ENCODE measurements at regions not wholly inside any gene's neighbourhood (a gene's known extent, or its start where the extent isn't known, plus 50 kb on each side); places are given as distances from the start of the nearest gene placed in this dataset.

DNA sequence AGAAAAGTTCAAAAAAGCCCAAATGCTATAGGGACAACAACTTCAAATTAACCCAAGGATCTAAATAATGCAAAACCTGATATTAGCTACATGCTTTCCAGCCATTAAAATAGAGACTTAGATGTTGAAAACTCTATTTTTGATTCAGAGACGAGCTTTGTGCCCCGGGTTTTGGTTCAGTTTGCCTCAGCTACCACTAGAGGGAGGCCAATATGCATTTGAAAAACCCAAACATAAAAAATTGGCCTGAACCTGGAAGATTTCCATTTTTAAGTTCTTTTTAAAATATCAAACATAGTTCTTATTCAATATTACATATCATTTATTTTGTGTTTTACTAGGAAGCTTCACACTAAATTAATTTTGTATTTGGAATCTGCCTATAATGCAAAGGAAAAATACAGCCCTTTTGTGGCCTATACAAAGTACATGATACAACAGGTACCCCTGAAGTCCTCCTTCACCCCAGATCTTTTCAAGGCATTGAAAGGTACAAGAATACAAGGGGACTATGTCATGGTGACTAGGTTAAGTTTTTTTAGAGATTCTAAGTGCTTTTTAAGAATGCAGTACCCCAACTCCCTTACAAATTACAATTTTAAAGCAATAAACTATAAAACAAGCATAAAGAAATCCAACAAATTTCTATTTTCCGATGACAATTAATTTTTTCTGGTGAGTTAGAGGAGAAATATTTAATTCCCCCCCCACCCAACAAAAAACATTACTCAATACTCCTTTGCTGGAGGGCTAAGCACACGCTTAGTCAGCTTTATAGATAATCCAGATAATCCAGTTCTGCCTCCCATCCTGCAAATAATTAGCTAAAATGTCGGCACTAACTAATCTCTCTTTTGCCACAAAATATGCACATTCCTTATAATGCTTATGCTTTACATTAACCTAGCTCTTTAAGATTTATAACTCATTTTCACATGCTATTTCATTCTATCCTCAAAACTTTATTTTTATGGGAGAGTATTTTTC, 97.7 kb upstream of the PTPN13 start:
- H3K4me3 ChIP-seq (ENCODE audit: low read depth, low read length): no peak overlapping the region
- DNase-seq (ENCODE audit: low read depth): peak; percentile 69
- TF ChIP-seq, protein P1, sequence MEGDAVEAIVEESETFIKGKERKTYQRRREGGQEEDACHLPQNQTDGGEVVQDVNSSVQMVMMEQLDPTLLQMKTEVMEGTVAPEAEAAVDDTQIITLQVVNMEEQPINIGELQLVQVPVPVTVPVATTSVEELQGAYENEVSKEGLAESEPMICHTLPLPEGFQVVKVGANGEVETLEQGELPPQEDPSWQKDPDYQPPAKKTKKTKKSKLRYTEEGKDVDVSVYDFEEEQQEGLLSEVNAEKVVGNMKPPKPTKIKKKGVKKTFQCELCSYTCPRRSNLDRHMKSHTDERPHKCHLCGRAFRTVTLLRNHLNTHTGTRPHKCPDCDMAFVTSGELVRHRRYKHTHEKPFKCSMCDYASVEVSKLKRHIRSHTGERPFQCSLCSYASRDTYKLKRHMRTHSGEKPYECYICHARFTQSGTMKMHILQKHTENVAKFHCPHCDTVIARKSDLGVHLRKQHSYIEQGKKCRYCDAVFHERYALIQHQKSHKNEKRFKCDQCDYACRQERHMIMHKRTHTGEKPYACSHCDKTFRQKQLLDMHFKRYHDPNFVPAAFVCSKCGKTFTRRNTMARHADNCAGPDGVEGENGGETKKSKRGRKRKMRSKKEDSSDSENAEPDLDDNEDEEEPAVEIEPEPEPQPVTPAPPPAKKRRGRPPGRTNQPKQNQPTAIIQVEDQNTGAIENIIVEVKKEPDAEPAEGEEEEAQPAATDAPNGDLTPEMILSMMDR (conservative IDR thresholded peaks at IDR 0.05; ENCODE audit: low read depth, low read length): peak; percentile 96

GRCh38 chr4:86497131-86497530, 97.0 kb upstream of the PTPN13 start:
- H3K4me3 ChIP-seq (ENCODE audit: low read depth, low read length): no peak overlapping the region
- DNase-seq (ENCODE audit: low read depth): peak; percentile 57
- TF ChIP-seq, protein P1 (conservative IDR thresholded peaks at IDR 0.05; ENCODE audit: low read depth, low read length): no peak

DNA sequence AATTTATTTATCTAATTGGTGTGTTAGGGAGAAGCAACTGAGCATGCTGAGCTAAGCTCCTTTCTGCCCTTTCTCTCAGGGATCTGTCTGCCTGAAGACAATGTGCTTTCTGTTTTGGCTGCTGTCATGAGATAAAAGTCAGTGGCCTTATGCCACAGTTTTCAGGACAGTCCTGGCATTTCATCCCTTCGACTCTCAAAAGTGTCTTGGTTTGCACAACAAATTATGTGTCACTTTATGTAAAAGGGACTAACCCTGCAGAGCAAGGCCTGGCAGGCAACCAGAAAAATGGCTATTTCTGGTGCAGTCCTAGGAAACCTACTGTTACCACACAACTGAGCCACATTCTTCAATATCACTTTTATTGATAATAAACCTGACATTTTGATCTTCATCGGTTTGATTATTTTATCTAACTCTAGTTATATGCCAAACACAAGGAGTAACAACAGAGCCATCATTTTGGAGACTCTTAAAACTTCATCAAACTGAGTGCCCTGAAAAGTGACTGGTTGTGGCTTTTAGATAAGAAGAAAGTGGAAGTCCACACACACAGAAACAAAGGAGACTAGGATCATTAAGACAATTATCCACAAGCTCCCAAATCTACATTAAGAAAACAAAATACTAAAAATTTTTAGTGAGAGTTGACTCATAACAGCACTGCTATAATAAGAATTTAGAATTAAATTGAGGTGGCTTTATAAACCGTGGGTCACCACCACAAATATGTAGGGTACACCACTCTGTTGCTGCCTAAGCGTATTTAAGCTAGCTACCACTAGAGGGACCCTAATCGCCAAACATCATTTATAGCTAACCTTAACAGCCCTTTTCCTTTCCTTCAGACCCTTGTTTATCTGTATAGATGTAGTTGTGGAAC, 95.9 kb upstream of the PTPN13 start:
- H3K4me3 ChIP-seq (ENCODE audit: low read depth, low read length): no peak overlapping the region
- TF ChIP-seq, protein P1 (conservative IDR thresholded peaks at IDR 0.05; ENCODE audit: low read depth, low read length): peak; percentile 89
- no peak for DNase-seq (ENCODE audit: low read depth)

- TF ChIP-seq, protein P1 (conservative IDR thresholded peaks at IDR 0.05; ENCODE audit: low read depth, low read length): no peak
- DNase-seq (ENCODE audit: low read depth): no peak
- no peak overlapping the region for H3K4me3 ChIP-seq (ENCODE audit: low read depth, low read length)
Observed at GRCh38 chr4:86498863-86499166, 95.3 kb upstream of the PTPN13 start.

DNA sequence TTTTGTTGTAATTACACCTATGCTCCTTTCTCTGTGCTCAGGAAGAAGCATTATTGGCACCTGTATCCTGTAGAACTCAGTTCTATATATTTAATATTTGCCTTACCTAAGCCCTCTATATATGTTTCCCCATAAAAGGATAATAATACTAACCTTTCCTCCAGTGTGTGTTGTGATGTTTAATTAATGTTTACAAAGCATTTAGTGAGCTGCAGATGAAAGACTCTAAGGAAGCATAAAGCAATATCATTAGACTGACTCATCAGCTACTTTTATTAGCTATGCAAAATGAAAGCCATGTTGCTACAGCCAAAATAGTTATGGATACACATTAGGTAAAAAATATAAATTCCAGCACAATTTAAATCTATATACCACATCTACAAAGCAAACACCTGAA, 93.6 kb upstream of the PTPN13 start:
- TF ChIP-seq, protein P1 (conservative IDR thresholded peaks at IDR 0.05; ENCODE audit: low read depth, low read length): no peak
- no peak overlapping the region for H3K4me3 ChIP-seq (ENCODE audit: low read depth, low read length)
- no peak for DNase-seq (ENCODE audit: low read depth)

DNA sequence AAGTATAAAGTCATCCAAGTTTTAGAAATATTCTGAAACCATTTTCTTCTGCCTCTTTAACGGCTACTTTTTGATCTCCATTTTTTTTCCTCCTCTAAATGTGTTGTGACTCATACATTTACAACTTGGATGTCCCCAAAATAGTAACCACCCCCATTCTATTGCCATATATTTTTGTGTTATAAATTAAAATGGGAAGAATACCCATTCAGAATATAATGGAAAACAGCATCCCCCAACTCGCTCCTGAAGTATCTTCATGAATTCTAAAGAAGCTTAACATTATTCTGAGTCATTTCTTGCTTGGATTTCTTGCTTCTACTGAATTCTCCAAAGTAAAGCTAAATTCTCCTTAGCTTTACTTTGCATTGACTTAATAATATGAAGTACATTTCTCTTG, 92.0 kb upstream of the PTPN13 start:
- no peak overlapping the region for H3K4me3 ChIP-seq (ENCODE audit: low read depth, low read length)
- TF ChIP-seq, protein P1 (conservative IDR thresholded peaks at IDR 0.05; ENCODE audit: low read depth, low read length): no peak
- DNase-seq (ENCODE audit: low read depth): no peak
